SK-N-SH treated with all-trans-retinoic acid at 6 μM for 48 hours (cell line): ENCODE measurements at regions not wholly inside any gene's neighbourhood (a gene's known extent, or its start where the extent isn't known, plus 50 kb on each side); places are given as distances from the start of the nearest gene placed in this dataset.

ENCODE experiments used
- ARNTL ChIP-seq: fragments of 450-650 bp; formaldehyde crosslinking; IDR thresholded peaks from 2 replicates; pipeline ENCODE4 v1.5.0; 2020; ENCODE audit warnings: low read depth, mild to moderate bottlenecking, moderate library complexity, borderline replicate concordance
- BACH2 ChIP-seq: fragments of 250-450 bp; sonication (Bioruptor Pico); IDR thresholded peaks from 2 replicates; pipeline ENCODE4 v1.9.0; 2021; ENCODE audit warnings: mild to moderate bottlenecking, borderline replicate concordance
- CREB5 ChIP-seq: fragments of 250-450 bp; sonication (Bioruptor Pico); IDR thresholded peaks from 2 replicates; pipeline ENCODE4 v1.5.1; 2020; ENCODE audit warnings: low read depth, mild to moderate bottlenecking, moderate library complexity
- ESRRG ChIP-seq: fragments of 250-450 bp; sonication (Bioruptor Pico); IDR thresholded peaks from 2 replicates; pipeline ENCODE4 v1.6.1; 2021; ENCODE audit warnings: mild to moderate bottlenecking
- PATZ1 ChIP-seq: fragments of 250-450 bp; sonication (Bioruptor Pico); IDR thresholded peaks from 2 replicates; pipeline ENCODE4 v1.8.0; 2020; ENCODE audit warnings: mild to moderate bottlenecking, moderate library complexity, borderline replicate concordance
- RARB ChIP-seq: fragments of 250-450 bp; sonication (Bioruptor Pico); IDR thresholded peaks from 2 replicates; pipeline ENCODE4 v1.8.0; 2021; ENCODE audit warnings: mild to moderate bottlenecking, moderate library complexity
- SNAI2 ChIP-seq: fragments of 250-450 bp; sonication (Bioruptor Pico); IDR thresholded peaks from 2 replicates; pipeline ENCODE4 v1.5.0; 2020; ENCODE audit warnings: mild to moderate bottlenecking, moderate library complexity
- TSHZ2 ChIP-seq: fragments of 250-450 bp; sonication (Bioruptor Pico); IDR thresholded peaks from 2 replicates; pipeline ENCODE4 v1.5.0; 2020; ENCODE audit warnings: mild to moderate bottlenecking, moderate library complexity
- ZFP3 ChIP-seq: fragments of 250-450 bp; sonication (Bioruptor Pico); IDR thresholded peaks from 2 replicates; pipeline ENCODE4 v1.5.0; 2020; ENCODE audit warnings: mild to moderate bottlenecking, moderate library complexity
- ZFP30 ChIP-seq: fragments of 450-650 bp; formaldehyde crosslinking; IDR thresholded peaks from 2 replicates; pipeline ENCODE4 v1.5.0; 2022; ENCODE audit warnings: mild to moderate bottlenecking, moderate library complexity
- ZNF565 ChIP-seq: fragments of 450-650 bp; formaldehyde crosslinking; conservative IDR thresholded peaks from 2 replicates; pipeline ENCODE4 v1.5.0; 2020; ENCODE audit warnings: low read depth, mild to moderate bottlenecking, moderate library complexity
- ZNF8 ChIP-seq: fragments of 450-650 bp; formaldehyde crosslinking; IDR thresholded peaks from 2 replicates; pipeline ENCODE4 v1.5.0; 2020; ENCODE audit warnings: mild to moderate bottlenecking, moderate library complexity

GRCh38 chr2:226618544-226618874 is 181.1 kb downstream of the IRS1 start:
- TF ChIP-seq TSHZ2 (CRISPR knock-in tag) (no peak), ZFP30 (CRISPR knock-in tag) (no peak), ESRRG (CRISPR knock-in tag) (no peak), RARB (CRISPR knock-in tag) (peak; percentile 25; the same call in 1 of the 2 replicates), CREB5 (CRISPR knock-in tag) (no peak), ARNTL (CRISPR knock-in tag) (no peak), PATZ1 (no peak), ZNF8 (CRISPR knock-in tag) (no peak), ZNF565 (CRISPR knock-in tag) (no peak), ZFP3 (CRISPR knock-in tag) (no peak), SNAI2 (no peak), BACH2 (CRISPR knock-in tag) (no peak)
